Natural killer cell (primary cell): ENCODE measurements at regions not wholly inside any gene's neighbourhood (a gene's known extent, or its start where the extent isn't known, plus 50 kb on each side); places are given as distances from the start of the nearest gene placed in this dataset.
"Not testable (repeated sequence)": the region's sequence is repeated elsewhere in the genome, so short reads cannot be mapped to it uniquely, and the experiment has no call there.

ENCODE experiments used
- ATAC-seq, 3 donors: fragments of 150-1000 bp in 2 of 3; fragments of 200-7000 bp in 1 of 3; cut with Tn5 transposase; 1 replicate in 1 of 3; 2 replicates in 2 of 3; pipeline ENCODE4 v1.10.0; 2021; ENCODE audit warnings: mild to moderate bottlenecking in 2 of 3, moderate library complexity in 2 of 3
- DNase-seq, 2 donors: peaks; one replicate each; pipeline versions ENCODE4 v3.0.0 to v3.0.0-alpha.2; 2013 to 2021; ENCODE audit warnings: mixed read lengths in 1 of 2
- H3K27ac ChIP-seq: one replicate; pipeline ENCODE4 v1.5.1; 2013; ENCODE audit warnings: mild to moderate bottlenecking, low read length
- H3K27me3 ChIP-seq: one replicate; pipeline ENCODE4 v1.6.1; 2013; ENCODE audit warnings: low read length; ENCODE audit not compliant: control insufficient read depth, insufficient read depth
- H3K36me3 ChIP-seq: one replicate; pipeline ENCODE4 v1.6.1; 2013; ENCODE audit warnings: low read length; ENCODE audit not compliant: control insufficient read depth, insufficient read depth
- H3K4me1 ChIP-seq: one replicate; pipeline ENCODE4 v1.6.1; 2013; ENCODE audit warnings: low read length; ENCODE audit not compliant: control insufficient read depth, insufficient read depth
- H3K4me3 ChIP-seq: one replicate; pipeline ENCODE4 v1.5.1; 2013; ENCODE audit warnings: low read length
- H3K9me3 ChIP-seq: one replicate; pipeline ENCODE4 v1.6.1; 2013; ENCODE audit warnings: low read length; ENCODE audit not compliant: control insufficient read depth, insufficient read depth
- H3K27ac Mint-ChIP-seq, 2 donors: one replicate each; pipeline ENCODE4 v1.8.0; 2022; ENCODE audit warnings: mild to moderate bottlenecking in 2 of 2, mixed read lengths in 2 of 2, moderate library complexity in 1 of 2
- H3K27me3 Mint-ChIP-seq, 2 donors: one replicate each; pipeline ENCODE4 v1.8.0; 2022; ENCODE audit warnings: low read depth in 2 of 2, mixed read lengths in 2 of 2
- H3K36me3 Mint-ChIP-seq: one replicate; pipeline ENCODE4 v1.8.0; 2022; ENCODE audit warnings: mixed read lengths
- H3K4me1 Mint-ChIP-seq, 2 donors: one replicate each; pipeline ENCODE4 v1.8.0; 2022; ENCODE audit warnings: mixed read lengths in 2 of 2
- H3K4me3 Mint-ChIP-seq: one replicate; pipeline ENCODE4 v1.8.0; 2022; ENCODE audit warnings: mild to moderate bottlenecking, moderate library complexity, mixed read lengths
- H3K9me3 Mint-ChIP-seq, 2 donors: one replicate each; pipeline ENCODE4 v1.8.0; 2022; ENCODE audit warnings: mixed read lengths in 2 of 2
- WGBS: methylation state at CpG from one replicate; pipeline ENCODE4 v1.1.7; 2013; ENCODE audit warnings: missing lambda C conversion rate; ENCODE audit not compliant: insufficient coverage; 5-methylcytosine and 5-hydroxymethylcytosine counted together
- intact Hi-C: fragments of 100-400 bp; cut with micrococcal nuclease; formaldehyde crosslinking; loops from one replicate; pipeline ENCODE4 v1.14.2; 2022
- TF ChIP-seq, protein P1 (sequence below): fragments of 200-600 bp; IDR thresholded peaks from one replicate; pipeline ENCODE4 v1.8.0; 2022; ENCODE audit warnings: antibody characterized with exemption

- WGBS: 95% methylated on average over 9 of the region's 9 CpGs
- Histone ChIP-seq H3K27ac (no peak overlapping the region), H3K36me3 (no peaks in the 10 kb centered on the region), H3K27me3 (no peaks in the 10 kb centered on the region), H3K9me3 (no peaks in the 10 kb centered on the region), H3K4me1 (no peaks in the 10 kb centered on the region), H3K4me3 (no peak overlapping the region)
- intact Hi-C loops: no loop called here
- H3K36me3 Mint-ChIP-seq: no peaks in the 10 kb centered on the region
- H3K27ac Mint-ChIP-seq: no peak overlapping the region
- ATAC-seq (no peak), DNase-seq (no peak)
- H3K4me1 Mint-ChIP-seq: no peaks in the 10 kb centered on the region
- TF ChIP-seq, protein P1, sequence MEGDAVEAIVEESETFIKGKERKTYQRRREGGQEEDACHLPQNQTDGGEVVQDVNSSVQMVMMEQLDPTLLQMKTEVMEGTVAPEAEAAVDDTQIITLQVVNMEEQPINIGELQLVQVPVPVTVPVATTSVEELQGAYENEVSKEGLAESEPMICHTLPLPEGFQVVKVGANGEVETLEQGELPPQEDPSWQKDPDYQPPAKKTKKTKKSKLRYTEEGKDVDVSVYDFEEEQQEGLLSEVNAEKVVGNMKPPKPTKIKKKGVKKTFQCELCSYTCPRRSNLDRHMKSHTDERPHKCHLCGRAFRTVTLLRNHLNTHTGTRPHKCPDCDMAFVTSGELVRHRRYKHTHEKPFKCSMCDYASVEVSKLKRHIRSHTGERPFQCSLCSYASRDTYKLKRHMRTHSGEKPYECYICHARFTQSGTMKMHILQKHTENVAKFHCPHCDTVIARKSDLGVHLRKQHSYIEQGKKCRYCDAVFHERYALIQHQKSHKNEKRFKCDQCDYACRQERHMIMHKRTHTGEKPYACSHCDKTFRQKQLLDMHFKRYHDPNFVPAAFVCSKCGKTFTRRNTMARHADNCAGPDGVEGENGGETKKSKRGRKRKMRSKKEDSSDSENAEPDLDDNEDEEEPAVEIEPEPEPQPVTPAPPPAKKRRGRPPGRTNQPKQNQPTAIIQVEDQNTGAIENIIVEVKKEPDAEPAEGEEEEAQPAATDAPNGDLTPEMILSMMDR: no peak
- H3K27me3 Mint-ChIP-seq: no peaks in the 10 kb centered on the region
- no peaks in the 10 kb centered on the region for H3K9me3 Mint-ChIP-seq
- H3K4me3 Mint-ChIP-seq: no peak overlapping the region
Observed at GRCh38 chr20:53668992-53669391, 75.4 kb upstream of the ZNF217 start.

GRCh38 chr20:53666144-53666543 lies 72.5 kb upstream of the ZNF217 start:
- H3K9me3 Mint-ChIP-seq: no peaks in the 10 kb centered on the region
- ATAC-seq: no peak
- no peak overlapping the region for H3K27ac Mint-ChIP-seq
- Histone ChIP-seq H3K9me3 (no peaks in the 10 kb centered on the region), H3K27me3 (no peaks in the 10 kb centered on the region), H3K36me3 (no peaks in the 10 kb centered on the region), H3K27ac (no peak overlapping the region), H3K4me1 (no peaks in the 10 kb centered on the region), H3K4me3 (no peak overlapping the region)
- peaks cover 0 to 5% of the 10 kb centered on the region in 2 donors for H3K27me3 Mint-ChIP-seq
- no peaks in the 10 kb centered on the region for H3K36me3 Mint-ChIP-seq
- WGBS: 98% methylated on average over 6 of the region's 6 CpGs
- DNase-seq: no peak
- intact Hi-C loops: no loop called here
- TF ChIP-seq, protein P1: no peak
- peaks cover 4 to 6% of the 10 kb centered on the region in 2 donors for H3K4me1 Mint-ChIP-seq
- no peak overlapping the region for H3K4me3 Mint-ChIP-seq

DNA sequence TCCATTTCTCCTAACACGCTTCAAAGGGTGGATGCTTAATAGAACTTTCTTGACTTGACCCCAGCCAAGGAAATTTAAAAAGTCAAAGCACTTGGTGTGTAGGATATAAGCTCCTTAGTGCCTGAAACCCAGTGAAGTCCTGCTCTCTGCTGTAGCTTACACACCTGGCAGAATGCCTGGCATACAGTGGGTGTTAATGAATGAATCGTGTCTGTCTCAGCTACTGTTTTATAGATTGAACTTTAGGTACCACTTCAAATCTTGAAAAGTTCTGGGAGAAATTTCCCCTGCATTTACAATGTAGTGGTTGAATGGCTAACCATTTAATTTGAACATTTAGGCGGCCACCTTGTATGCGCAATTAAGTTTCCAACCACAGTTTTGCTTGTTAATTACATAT lies 70.5 kb upstream of the ZNF217 start:
- DNase-seq (no peak), ATAC-seq (no peak)
- H3K9me3 Mint-ChIP-seq: no peaks in the 10 kb centered on the region
- H3K27me3 Mint-ChIP-seq: peaks cover 0 to 8% of the 10 kb centered on the region in 2 donors
- Histone ChIP-seq H3K9me3 (no peaks in the 10 kb centered on the region), H3K27me3 (no peaks in the 10 kb centered on the region), H3K27ac (no peak overlapping the region), H3K36me3 (no peaks in the 10 kb centered on the region), H3K4me1 (peaks cover 12% of the 10 kb centered on the region), H3K4me3 (no peak overlapping the region)
- TF ChIP-seq, protein P1: no peak
- no peaks in the 10 kb centered on the region for H3K36me3 Mint-ChIP-seq
- intact Hi-C loops: no loop called here
- no peak overlapping the region for H3K4me3 Mint-ChIP-seq
- peaks cover 15 to 21% of the 10 kb centered on the region in 2 donors for H3K4me1 Mint-ChIP-seq
- no peak overlapping the region for H3K27ac Mint-ChIP-seq
- 94% methylated on average over 3 of the region's 4 CpGs for WGBS

DNA sequence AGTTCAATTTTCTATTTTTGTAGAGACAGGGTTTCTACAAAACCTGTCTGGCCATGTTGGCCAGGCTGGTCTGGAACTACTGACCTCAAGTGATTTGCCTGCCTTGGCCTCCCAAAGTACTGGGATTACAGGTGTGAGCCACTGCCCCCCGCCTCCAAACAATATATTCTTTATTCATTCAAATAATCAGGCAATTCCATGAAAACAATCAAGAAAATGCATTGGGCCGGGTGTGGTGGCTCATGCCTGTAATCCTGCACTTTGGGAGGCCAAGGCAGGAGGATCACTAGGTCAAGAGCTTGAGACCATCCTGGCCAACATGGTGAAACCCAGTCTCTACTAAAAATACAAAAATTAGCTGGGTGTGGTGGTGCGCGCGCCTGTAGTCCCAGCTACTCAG lies 69.9 kb upstream of the ZNF217 start:
- ATAC-seq, H3K9me3 Mint-ChIP-seq, DNase-seq, H3K9me3 ChIP-seq, H3K36me3 Mint-ChIP-seq, H3K27me3 Mint-ChIP-seq, H3K27ac ChIP-seq, H3K36me3 ChIP-seq, intact Hi-C loops, H3K4me3 Mint-ChIP-seq, H3K4me3 ChIP-seq, H3K27ac Mint-ChIP-seq, H3K27me3 ChIP-seq: not testable (repeated sequence)
- H3K4me1 Mint-ChIP-seq: peaks cover 15 to 21% of the 10 kb centered on the region in 2 donors
- H3K4me1 ChIP-seq: peaks cover 12% of the 10 kb centered on the region
- WGBS: 97% methylated on average over 5 of the region's 5 CpGs
